ENCODE measurements at regions not wholly inside any gene's neighbourhood (a gene's known extent, or its start where the extent isn't known, plus 50 kb on each side); places are given as distances from the start of the nearest gene placed in this dataset.

DNA sequence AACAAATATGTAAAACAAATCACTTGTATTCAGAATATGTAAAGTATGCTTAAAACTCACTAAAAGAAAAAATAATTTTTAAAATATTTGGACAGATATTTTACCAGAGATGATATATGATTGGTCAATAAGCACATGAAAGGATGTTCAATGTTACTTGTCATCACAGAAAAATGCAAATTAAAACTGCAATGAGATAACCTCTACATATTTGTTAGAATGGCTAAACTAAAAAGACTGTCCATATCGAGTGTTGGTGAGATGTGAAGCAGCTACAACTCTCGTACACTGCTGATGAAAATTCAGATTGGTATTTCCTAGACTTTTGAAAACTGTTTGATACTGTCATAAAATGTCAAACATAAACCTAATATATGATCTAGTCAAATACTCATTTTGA is 685.1 kb downstream of the DTWD2 start:
- DNase-seq (ENCODE audit: low spot score), result no peak
- H3K27ac Mint-ChIP-seq, result no peak overlapping the region
- TF ChIP-seq CTCF (conservative IDR thresholded peaks at IDR 0.05; ENCODE audit: low read depth in 2 of 2) (no peak), EZH2 (IDR thresholded peaks at IDR 0.05; ENCODE audit: low read depth, unreplicated experiment) (no peak), NANOG (IDR thresholded peaks at IDR 0.05; ENCODE audit: borderline replicate concordance) (no peak), POLR2AphosphoS5 (IDR thresholded peaks at IDR 0.05; ENCODE audit: low read depth) (no peak), REST (IDR thresholded peaks at IDR 0.05; ENCODE audit: unreplicated experiment) (no peak), CREB1 (CRISPR knock-in tag; IDR thresholded peaks at IDR 0.05; ENCODE audit: low read depth) (no peak)
- TF ChIP-seq, protein P1, sequence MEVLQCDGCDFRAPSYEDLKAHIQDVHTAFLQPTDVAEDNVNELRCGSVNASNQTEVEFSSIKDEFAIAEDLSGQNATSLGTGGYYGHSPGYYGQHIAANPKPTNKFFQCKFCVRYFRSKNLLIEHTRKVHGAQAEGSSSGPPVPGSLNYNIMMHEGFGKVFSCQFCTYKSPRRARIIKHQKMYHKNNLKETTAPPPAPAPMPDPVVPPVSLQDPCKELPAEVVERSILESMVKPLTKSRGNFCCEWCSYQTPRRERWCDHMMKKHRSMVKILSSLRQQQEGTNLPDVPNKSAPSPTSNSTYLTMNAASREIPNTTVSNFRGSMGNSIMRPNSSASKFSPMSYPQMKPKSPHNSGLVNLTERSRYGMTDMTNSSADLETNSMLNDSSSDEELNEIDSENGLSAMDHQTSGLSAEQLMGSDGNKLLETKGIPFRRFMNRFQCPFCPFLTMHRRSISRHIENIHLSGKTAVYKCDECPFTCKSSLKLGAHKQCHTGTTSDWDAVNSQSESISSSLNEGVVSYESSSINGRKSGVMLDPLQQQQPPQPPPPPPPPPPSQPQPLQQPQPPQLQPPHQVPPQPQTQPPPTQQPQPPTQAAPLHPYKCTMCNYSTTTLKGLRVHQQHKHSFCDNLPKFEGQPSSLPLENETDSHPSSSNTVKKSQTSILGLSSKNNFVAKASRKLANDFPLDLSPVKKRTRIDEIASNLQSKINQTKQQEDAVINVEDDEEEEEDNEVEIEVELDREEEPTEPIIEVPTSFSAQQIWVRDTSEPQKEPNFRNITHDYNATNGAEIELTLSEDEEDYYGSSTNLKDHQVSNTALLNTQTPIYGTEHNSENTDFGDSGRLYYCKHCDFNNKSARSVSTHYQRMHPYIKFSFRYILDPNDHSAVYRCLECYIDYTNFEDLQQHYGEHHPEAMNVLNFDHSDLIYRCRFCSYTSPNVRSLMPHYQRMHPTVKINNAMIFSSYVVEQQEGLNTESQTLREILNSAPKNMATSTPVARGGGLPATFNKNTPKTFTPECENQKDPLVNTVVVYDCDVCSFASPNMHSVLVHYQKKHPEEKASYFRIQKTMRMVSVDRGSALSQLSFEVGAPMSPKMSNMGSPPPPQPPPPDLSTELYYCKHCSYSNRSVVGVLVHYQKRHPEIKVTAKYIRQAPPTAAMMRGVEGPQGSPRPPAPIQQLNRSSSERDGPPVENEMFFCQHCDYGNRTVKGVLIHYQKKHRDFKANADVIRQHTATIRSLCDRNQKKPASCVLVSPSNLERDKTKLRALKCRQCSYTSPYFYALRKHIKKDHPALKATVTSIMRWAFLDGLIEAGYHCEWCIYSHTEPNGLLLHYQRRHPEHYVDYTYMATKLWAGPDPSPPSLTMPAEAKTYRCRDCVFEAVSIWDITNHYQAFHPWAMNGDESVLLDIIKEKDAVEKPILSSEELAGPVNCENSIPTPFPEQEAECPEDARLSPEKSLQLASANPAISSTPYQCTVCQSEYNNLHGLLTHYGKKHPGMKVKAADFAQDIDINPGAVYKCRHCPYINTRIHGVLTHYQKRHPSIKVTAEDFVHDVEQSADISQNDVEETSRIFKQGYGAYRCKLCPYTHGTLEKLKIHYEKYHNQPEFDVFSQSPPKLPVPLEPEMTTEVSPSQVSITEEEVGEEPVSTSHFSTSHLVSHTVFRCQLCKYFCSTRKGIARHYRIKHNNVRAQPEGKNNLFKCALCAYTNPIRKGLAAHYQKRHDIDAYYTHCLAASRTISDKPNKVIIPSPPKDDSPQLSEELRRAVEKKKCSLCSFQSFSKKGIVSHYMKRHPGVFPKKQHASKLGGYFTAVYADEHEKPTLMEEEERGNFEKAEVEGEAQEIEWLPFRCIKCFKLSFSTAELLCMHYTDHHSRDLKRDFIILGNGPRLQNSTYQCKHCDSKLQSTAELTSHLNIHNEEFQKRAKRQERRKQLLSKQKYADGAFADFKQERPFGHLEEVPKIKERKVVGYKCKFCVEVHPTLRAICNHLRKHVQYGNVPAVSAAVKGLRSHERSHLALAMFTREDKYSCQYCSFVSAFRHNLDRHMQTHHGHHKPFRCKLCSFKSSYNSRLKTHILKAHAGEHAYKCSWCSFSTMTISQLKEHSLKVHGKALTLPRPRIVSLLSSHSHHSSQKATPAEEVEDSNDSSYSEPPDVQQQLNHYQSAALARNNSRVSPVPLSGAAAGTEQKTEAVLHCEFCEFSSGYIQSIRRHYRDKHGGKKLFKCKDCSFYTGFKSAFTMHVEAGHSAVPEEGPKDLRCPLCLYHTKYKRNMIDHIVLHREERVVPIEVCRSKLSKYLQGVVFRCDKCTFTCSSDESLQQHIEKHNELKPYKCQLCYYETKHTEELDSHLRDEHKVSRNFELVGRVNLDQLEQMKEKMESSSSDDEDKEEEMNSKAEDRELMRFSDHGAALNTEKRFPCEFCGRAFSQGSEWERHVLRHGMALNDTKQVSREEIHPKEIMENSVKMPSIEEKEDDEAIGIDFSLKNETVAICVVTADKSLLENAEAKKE (CRISPR knock-in tag; IDR thresholded peaks at IDR 0.05), result no peak

More for the DNA sequence above, 685.1 kb downstream of the DTWD2 start:
- no peak overlapping the region for H3K27ac ChIP-seq (ENCODE audit: low read depth)
- Mint-ChIP-seq H3K4me1 (no peaks in the 10 kb centered on the region), H3K36me3 (ENCODE audit: low read depth) (no peaks in the 10 kb centered on the region), H3K27me3 (ENCODE audit: insufficient read depth, low read depth, poor library complexity) (no peaks in the 10 kb centered on the region), H3K9me3 (no peaks in the 10 kb centered on the region), H3K4me3 (no peak overlapping the region)
- no peaks in the 10 kb centered on the region for H3K27me3 ChIP-seq (ENCODE audit: insufficient read depth)
- peaks cover 12% of the 10 kb centered on the region; the same call in 1 of the 2 replicates for H3K9me2 ChIP-seq (ENCODE audit: insufficient read depth)
- no peaks in the 10 kb centered on the region for H3K79me2 ChIP-seq (replicated peaks; ENCODE audit: insufficient read depth)
- H3K4me2 ChIP-seq, result no peak overlapping the region
- no peak for ATAC-seq
- no peak overlapping the region for H2AFZ ChIP-seq
- no peak overlapping the region for H3K4me3 ChIP-seq
- no peaks in the 10 kb centered on the region for H3F3A ChIP-seq (replicated peaks; ENCODE audit: low read depth)
- H4K20me1 ChIP-seq (replicated peaks; ENCODE audit: insufficient read depth), result no peaks in the 10 kb centered on the region
- H3K36me3 ChIP-seq (ENCODE audit: insufficient read depth), result no peaks in the 10 kb centered on the region
- H3K4me1 ChIP-seq (ENCODE audit: insufficient read depth), result no peaks in the 10 kb centered on the region

All from GM23338 (cell line).